ENCODE measurements at regions not wholly inside any gene's neighbourhood (a gene's known extent, or its start where the extent isn't known, plus 50 kb on each side); places are given as distances from the start of the nearest gene placed in this dataset.

GRCh38 chr1:186530109-186530508 lies 69.2 kb upstream of the PDC start:
- in situ Hi-C loops (cut with MboI; ENCODE audit: low pct_ligation_motif_present in 1 of 4, low pct_unique_long_range_greater_than_20kb in 1 of 4, low sequenced_read_pairs in 3 of 4): no loop called here
- Histone ChIP-seq H3K27ac (no peak overlapping the region), H3K9me3 (no peaks in the 10 kb centered on the region), H3K4me3 (no peak overlapping the region), H3K36me3 (no peaks in the 10 kb centered on the region), H3K27me3 (no peaks in the 10 kb centered on the region), H3K4me1 (no peaks in the 10 kb centered on the region)
- no peak for TF ChIP-seq CTCF (IDR thresholded peaks at IDR 0.05)
- no peak for TF ChIP-seq POLR2AphosphoS5 (IDR thresholded peaks at IDR 0.05)
- TF ChIP-seq POLR2A (IDR thresholded peaks at IDR 0.05): no peak
- TF ChIP-seq EP300 (IDR thresholded peaks at IDR 0.05; ENCODE audit: low read depth): no peak
- 78 to 79% methylated on average over 1 to 2 of the region's 2 CpGs for WGBS, 2 donors (ENCODE audit: low coverage in 1 of 2)
- DNase-seq: no peak
- intact Hi-C loops (cut with DNase I; ENCODE audit: low total_unique reads): no loop called here

GRCh38 chr1:186519982-186520381 lies 59.1 kb upstream of the PDC start:
- no peak for DNase-seq
- H3K9me3 ChIP-seq: peaks cover 3 to 12% of the 10 kb centered on the region in 2 donors
- H3K27ac ChIP-seq: no peak overlapping the region
- intact Hi-C loops (cut with DNase I; ENCODE audit: low total_unique reads) (no loop called here), in situ Hi-C loops (cut with MboI; ENCODE audit: low pct_ligation_motif_present in 1 of 4, low pct_unique_long_range_greater_than_20kb in 1 of 4, low sequenced_read_pairs in 3 of 4) (no loop called here)
- TF ChIP-seq POLR2A (IDR thresholded peaks at IDR 0.05) (no peak), EP300 (IDR thresholded peaks at IDR 0.05; ENCODE audit: low read depth) (no peak), POLR2AphosphoS5 (IDR thresholded peaks at IDR 0.05) (no peak), CTCF (IDR thresholded peaks at IDR 0.05) (no peak)
- H3K4me1 ChIP-seq: no peaks in the 10 kb centered on the region
- H3K36me3 ChIP-seq: no peaks in the 10 kb centered on the region
- no peak overlapping the region for H3K4me3 ChIP-seq
- H3K27me3 ChIP-seq: no peaks in the 10 kb centered on the region

GRCh38 chr1:186518822-186519381 lies 58.0 kb upstream of the PDC start:
- WGBS, 2 donors (ENCODE audit: low coverage in 1 of 2): 57 to 72% methylated on average over 4 of the region's 4 CpGs
- H3K9me3 ChIP-seq: peaks cover under 1 to 9% of the 10 kb centered on the region in 2 donors
- H3K4me1 ChIP-seq: no peaks in the 10 kb centered on the region
- no peak overlapping the region for H3K27ac ChIP-seq
- no peak for TF ChIP-seq POLR2AphosphoS5 (IDR thresholded peaks at IDR 0.05)
- no peak for TF ChIP-seq EP300 (IDR thresholded peaks at IDR 0.05; ENCODE audit: low read depth)
- no peak for TF ChIP-seq CTCF (IDR thresholded peaks at IDR 0.05)
- TF ChIP-seq POLR2A (IDR thresholded peaks at IDR 0.05): no peak
- H3K4me3 ChIP-seq: no peak overlapping the region
- H3K27me3 ChIP-seq: no peaks in the 10 kb centered on the region
- DNase-seq: no peak
- in situ Hi-C loops (cut with MboI; ENCODE audit: low pct_ligation_motif_present in 1 of 4, low pct_unique_long_range_greater_than_20kb in 1 of 4, low sequenced_read_pairs in 3 of 4): no loop called here
- intact Hi-C loops (cut with DNase I; ENCODE audit: low total_unique reads): no loop called here
- no peaks in the 10 kb centered on the region for H3K36me3 ChIP-seq

GRCh38 chr1:186518395-186518794 lies 57.5 kb upstream of the PDC start:
- no peak for DNase-seq

More at GRCh38 chr1:186518395-186518794, 57.5 kb upstream of the PDC start:
- Histone ChIP-seq H3K27ac (no peak overlapping the region), H3K36me3 (no peaks in the 10 kb centered on the region), H3K9me3 (peaks cover 0 to 4% of the 10 kb centered on the region in 2 donors), H3K4me1 (no peaks in the 10 kb centered on the region), H3K27me3 (no peaks in the 10 kb centered on the region), H3K4me3 (no peak overlapping the region)
- in situ Hi-C loops (cut with MboI; ENCODE audit: low pct_ligation_motif_present in 1 of 4, low pct_unique_long_range_greater_than_20kb in 1 of 4, low sequenced_read_pairs in 3 of 4) (no loop called here), intact Hi-C loops (cut with DNase I; ENCODE audit: low total_unique reads) (no loop called here)
- no peak for TF ChIP-seq POLR2A (IDR thresholded peaks at IDR 0.05)
- TF ChIP-seq POLR2AphosphoS5 (IDR thresholded peaks at IDR 0.05): no peak
- no peak for TF ChIP-seq CTCF (IDR thresholded peaks at IDR 0.05)
- no peak for TF ChIP-seq EP300 (IDR thresholded peaks at IDR 0.05; ENCODE audit: low read depth)
